HepG2 (cell line): ENCODE measurements at regions not wholly inside any gene's neighbourhood (a gene's known extent, or its start where the extent isn't known, plus 50 kb on each side); places are given as distances from the start of the nearest gene placed in this dataset.

Experiments used
- CBX5 ChIP-seq: sonication (generic); formaldehyde crosslinking; IDR thresholded peaks from 2 replicates; pipeline ENCODE4 v1.4.0; 2020; ENCODE audit warnings: missing genetic modification reagents, borderline replicate concordance
- CENPT ChIP-seq: sonication (generic); formaldehyde crosslinking; IDR thresholded peaks from 2 replicates; pipeline ENCODE4 v1.8.0; 2022; ENCODE audit warnings: low read depth, mild to moderate bottlenecking, moderate library complexity, missing genetic modification reagents
- DBP ChIP-seq: sonication (generic); formaldehyde crosslinking; IDR thresholded peaks from 2 replicates; pipeline ENCODE4 v1.4.0; 2020; ENCODE audit warnings: missing genetic modification reagents; ENCODE audit errors: not compliant biosample characterization
- FOXO1 ChIP-seq: sonication (generic); formaldehyde crosslinking; IDR thresholded peaks from 2 replicates; pipeline ENCODE4 v1.4.0; 2020; ENCODE audit warnings: missing genetic modification reagents
- HDAC2 ChIP-seq: sonication (generic); formaldehyde crosslinking; IDR thresholded peaks from 2 replicates; pipeline ENCODE4 v1.4.0; 2020; ENCODE audit warnings: missing genetic modification reagents
- HIC2 ChIP-seq: sonication (generic); formaldehyde crosslinking; IDR thresholded peaks from 2 replicates; pipeline ENCODE4 v1.9.0; 2022; ENCODE audit warnings: low read depth, missing genetic modification reagents
- IKZF4 ChIP-seq: sonication (generic); formaldehyde crosslinking; IDR thresholded peaks from 2 replicates; pipeline ENCODE4 v1.5.1; 2020; ENCODE audit warnings: borderline replicate concordance, mild to moderate bottlenecking, low read depth, missing genetic modification reagents; ENCODE audit errors: not compliant biosample characterization
- KLF6 ChIP-seq: IDR thresholded peaks from 2 replicates; pipeline ENCODE4 v1.8.0; 2016; ENCODE audit warnings: missing biosample characterization, missing genetic modification reagents
- KLF9 ChIP-seq: IDR thresholded peaks from 2 replicates; pipeline ENCODE4 v1.6.1; 2016; ENCODE audit warnings: low read depth
- MTERF4 ChIP-seq: sonication (generic); formaldehyde crosslinking; IDR thresholded peaks from 2 replicates; pipeline ENCODE4 v1.8.0; 2023; ENCODE audit warnings: mild to moderate bottlenecking, missing genetic modification reagents
- PHF21A ChIP-seq: sonication (generic); formaldehyde crosslinking; IDR thresholded peaks from 2 replicates; pipeline ENCODE4 v1.5.0; 2020; ENCODE audit warnings: mild to moderate bottlenecking, missing genetic modification reagents
- PPARG ChIP-seq: conservative IDR thresholded peaks from 2 replicates; pipeline ENCODE4 v1.6.1; 2016; ENCODE audit warnings: missing biosample characterization, missing genetic modification reagents
- RFXAP ChIP-seq: sonication (generic); formaldehyde crosslinking; IDR thresholded peaks from 2 replicates; pipeline ENCODE4 v1.4.0; 2020; ENCODE audit warnings: missing genetic modification reagents, borderline replicate concordance
- SNRNP70 ChIP-seq: fragments of 200-400 bp; formaldehyde crosslinking; IDR thresholded peaks from 2 replicates; pipeline ENCODE4 v1.6.1; 2017; ENCODE audit warnings: mild to moderate bottlenecking, low read depth, low read length, moderate library complexity
- THAP7 ChIP-seq: sonication (generic); formaldehyde crosslinking; IDR thresholded peaks from 2 replicates; pipeline ENCODE4 v1.8.1; 2023; ENCODE audit warnings: mild to moderate bottlenecking, missing genetic modification reagents
- XRCC5 ChIP-seq: fragments of 200-400 bp; formaldehyde crosslinking; optimal IDR thresholded peaks from 2 replicates; pipeline ENCODE3; 2017; ENCODE audit warnings: mild to moderate bottlenecking, low read length
- ZNF260 ChIP-seq: sonication (generic); formaldehyde crosslinking; IDR thresholded peaks from 2 replicates; pipeline ENCODE4 v1.4.0; 2020; ENCODE audit warnings: missing genetic modification reagents, low read depth, mild to moderate bottlenecking, borderline replicate concordance
- ZNF280D ChIP-seq: sonication (generic); formaldehyde crosslinking; IDR thresholded peaks from 2 replicates; pipeline ENCODE4 v1.5.1; 2020; ENCODE audit warnings: mild to moderate bottlenecking, missing genetic modification reagents
- ZNF30 ChIP-seq: sonication (generic); formaldehyde crosslinking; IDR thresholded peaks from 2 replicates; pipeline ENCODE4 v1.5.0; 2020; ENCODE audit warnings: mild to moderate bottlenecking, missing genetic modification reagents
- ZNF484 ChIP-seq: sonication (generic); formaldehyde crosslinking; IDR thresholded peaks from 2 replicates; pipeline ENCODE4 v1.5.1; 2020; ENCODE audit warnings: mild to moderate bottlenecking, low read depth, missing genetic modification reagents, borderline replicate concordance
- ZNF550 ChIP-seq: sonication (generic); formaldehyde crosslinking; IDR thresholded peaks from 2 replicates; pipeline ENCODE4 v1.4.0; 2020; ENCODE audit warnings: mild to moderate bottlenecking, missing genetic modification reagents, borderline replicate concordance
- ZNF790 ChIP-seq: sonication (generic); formaldehyde crosslinking; IDR thresholded peaks from 2 replicates; pipeline ENCODE4 v1.8.0; 2022; ENCODE audit warnings: missing genetic modification reagents, mild to moderate bottlenecking, borderline replicate concordance

- 0 out of 2 replicates have a peak, but pooled peaks have one; percentile 27 for TF ChIP-seq KLF6
- no peak for TF ChIP-seq DBP (CRISPR knock-in tag)
- TF ChIP-seq HIC2 = no peak
- no peak for TF ChIP-seq PPARG (CRISPR knock-in tag)
- TF ChIP-seq PHF21A (CRISPR knock-in tag) = no peak
- TF ChIP-seq RFXAP = 0 out of 2 replicates have a peak, but pooled peaks have one; percentile 38
- TF ChIP-seq HDAC2 (CRISPR knock-in tag) = no peak
- peak; percentile 39; the same call in 1 of the 2 replicates for TF ChIP-seq FOXO1
- no peak for TF ChIP-seq ZNF550 (CRISPR knock-in tag)
- TF ChIP-seq ZNF260 (CRISPR knock-in tag) = no peak
- TF ChIP-seq ZNF790 (CRISPR knock-in tag) = no peak
- TF ChIP-seq SNRNP70 = no peak
- TF ChIP-seq CBX5 = no peak
- TF ChIP-seq XRCC5 = peak; percentile 24
- no peak for TF ChIP-seq ZNF484 (CRISPR knock-in tag)
- TF ChIP-seq IKZF4 = no peak
- TF ChIP-seq ZNF30 = no peak
- TF ChIP-seq MTERF4 = no peak
- no peak for TF ChIP-seq THAP7 (CRISPR knock-in tag)
- TF ChIP-seq CENPT (CRISPR knock-in tag) = no peak
- no peak for TF ChIP-seq KLF9
- TF ChIP-seq ZNF280D = no peak
These were observed 162.6 kb upstream of the AKR1E2 start (continued) for GRCh38 chr10:4663162-4663992.
